Activated T-helper 1 cell treated with Interleukin-2 at 50 U/mL for 16 hours (primary cell): ENCODE measurements at regions not wholly inside any gene's neighbourhood (a gene's known extent, or its start where the extent isn't known, plus 50 kb on each side); places are given as distances from the start of the nearest gene placed in this dataset.
"Not testable (repeated sequence)": the region's sequence is repeated elsewhere in the genome, so short reads cannot be mapped to it uniquely, and the experiment has no call there.

Experiments
- DNase-seq: peaks from one replicate; pipeline ENCODE4 v3.0.0-alpha.2; 2020; ENCODE audit warnings: low read depth

- DNase-seq, result no peak
These were observed 144.3 kb upstream of the MRPS22 start for GRCh38 chr3:139199421-139200010.

GRCh38 chr3:139201446-139202225 is 142.2 kb upstream of the MRPS22 start:
- no peak for DNase-seq

GRCh38 chr3:139202226-139202958 is 141.4 kb upstream of the MRPS22 start:
- no peak for DNase-seq

GRCh38 chr3:139202959-139203349 is 140.9 kb upstream of the MRPS22 start:
- no peak for DNase-seq

GRCh38 chr3:139203752-139204151 is 140.1 kb upstream of the MRPS22 start:
- no peak for DNase-seq

- no peak for DNase-seq
These were observed 139.1 kb upstream of the MRPS22 start for GRCh38 chr3:139204728-139205127.

- DNase-seq, result no peak
These were observed 129.9 kb upstream of the MRPS22 start for GRCh38 chr3:139213936-139214335.

GRCh38 chr3:139216958-139217357 is 126.9 kb upstream of the MRPS22 start:
- DNase-seq, result no peak

GRCh38 chr3:139217633-139218032 is 126.2 kb upstream of the MRPS22 start:
- DNase-seq, result no peak

- no peak for DNase-seq
These were observed 125.8 kb upstream of the MRPS22 start for GRCh38 chr3:139218046-139218445.

- DNase-seq, result no peak
These were observed 124.4 kb upstream of the MRPS22 start for GRCh38 chr3:139219463-139219862.

GRCh38 chr3:139222100-139222657 is 121.6 kb upstream of the MRPS22 start:
- no peak for DNase-seq

GRCh38 chr3:139225548-139225947 is 118.3 kb upstream of the MRPS22 start:
- no peak for DNase-seq

GRCh38 chr3:139226731-139227130 is 117.1 kb upstream of the MRPS22 start:
- no peak for DNase-seq

GRCh38 chr3:139227165-139227564 is 116.7 kb upstream of the MRPS22 start:
- no peak for DNase-seq

GRCh38 chr3:139227827-139228226 is 116.0 kb upstream of the MRPS22 start:
- no peak for DNase-seq

- no peak for DNase-seq
These were observed 113.4 kb upstream of the MRPS22 start for GRCh38 chr3:139230391-139230790.

- no peak for DNase-seq
These were observed 112.1 kb upstream of the MRPS22 start for GRCh38 chr3:139231555-139232281.

- DNase-seq, result not testable (repeated sequence)
These were observed 111.5 kb upstream of the MRPS22 start for GRCh38 chr3:139232341-139232740.

GRCh38 chr3:139234491-139234890 is 109.3 kb upstream of the MRPS22 start:
- DNase-seq, result no peak

- DNase-seq, result no peak
These were observed 108.6 kb upstream of the MRPS22 start for GRCh38 chr3:139235192-139235591.

GRCh38 chr3:139236336-139236735 is 107.5 kb upstream of the MRPS22 start:
- no peak for DNase-seq
